Fibroblast of pulmonary artery (primary cell): ENCODE measurements at regions not wholly inside any gene's neighbourhood (a gene's known extent, or its start where the extent isn't known, plus 50 kb on each side); places are given as distances from the start of the nearest gene placed in this dataset.

Experiments
- DNase-seq: peaks from one replicate; pipeline ENCODE4 v3.0.0-alpha.2; 2010; ENCODE audit warnings: low read depth
- H3K4me3 ChIP-seq: replicated peaks from 2 replicates; pipeline ENCODE4 v1.5.1; 2011; ENCODE audit warnings: low read depth, mild to moderate bottlenecking, control low read depth, low read length, moderate library complexity
- CTCF ChIP-seq: IDR thresholded peaks from 2 replicates; pipeline ENCODE4 v1.5.1; 2011; ENCODE audit warnings: mild to moderate bottlenecking, control low read depth, low read length, inconsistent platforms; ENCODE audit errors: missing control alignments

GRCh38 chr2:195590199-195590860 is 66.7 kb upstream of the SLC39A10 start:
- no peak for TF ChIP-seq CTCF
- H3K4me3 ChIP-seq, result no peak overlapping the region
- no peak for DNase-seq

- TF ChIP-seq CTCF, result no peak
- DNase-seq, result no peak
- H3K4me3 ChIP-seq, result no peak overlapping the region
Measured at GRCh38 chr2:195587966-195588365, 69.1 kb upstream of the SLC39A10 start.

GRCh38 chr2:195586062-195586714 is 70.8 kb upstream of the SLC39A10 start:
- no peak overlapping the region for H3K4me3 ChIP-seq
- TF ChIP-seq CTCF, result no peak
- no peak for DNase-seq

GRCh38 chr2:195582188-195582587 is 74.8 kb upstream of the SLC39A10 start:
- no peak overlapping the region for H3K4me3 ChIP-seq
- no peak for DNase-seq
- TF ChIP-seq CTCF, result no peak

- TF ChIP-seq CTCF, result no peak
- DNase-seq, result no peak
- no peak overlapping the region for H3K4me3 ChIP-seq
Measured at GRCh38 chr2:195579776-195580555, 77.1 kb upstream of the SLC39A10 start.

- TF ChIP-seq CTCF, result no peak
- DNase-seq, result peak; percentile 97
- no peak overlapping the region for H3K4me3 ChIP-seq
Measured at GRCh38 chr2:195575879-195576401, 81.1 kb upstream of the SLC39A10 start.
